ENCODE measurements at regions not wholly inside any gene's neighbourhood (a gene's known extent, or its start where the extent isn't known, plus 50 kb on each side); places are given as distances from the start of the nearest gene placed in this dataset.

DNA sequence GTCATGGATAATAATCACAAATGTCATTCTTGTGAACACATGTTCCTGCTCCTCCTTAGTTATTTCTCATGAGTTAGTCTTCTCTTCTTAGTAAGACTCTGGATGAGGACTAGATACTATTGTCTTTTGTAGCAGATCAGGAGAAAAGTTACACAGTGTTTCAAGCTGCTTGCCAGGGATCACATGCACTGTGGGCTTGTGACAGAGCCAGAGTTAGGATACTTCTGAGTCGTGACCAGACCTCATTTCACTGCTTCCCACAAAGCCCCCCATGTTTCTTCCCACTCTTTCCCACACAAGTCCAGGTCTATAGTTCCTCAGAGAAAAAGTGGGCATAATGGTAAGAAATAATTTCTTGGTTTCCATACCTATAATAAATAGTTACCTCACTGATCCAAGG lies 80.2 kb upstream of the LRATD1 start:
- TF ChIP-seq POLR2AphosphoS5 (IDR thresholded peaks at IDR 0.05; ENCODE audit: low read depth, low read length) (no peak), SIN3A (IDR thresholded peaks at IDR 0.05; ENCODE audit: borderline replicate concordance, insufficient read depth, low read depth, low read length) (no peak), CTCF (IDR thresholded peaks at IDR 0.05) (no peak), REST (IDR thresholded peaks at IDR 0.05; ENCODE audit: insufficient read depth in 1 of 2, low read depth in 2 of 2, low read length in 1 of 2) (no peak)

Data from Panc1 (cell line).